HG03097 (cell line): ENCODE measurements at regions not wholly inside any gene's neighbourhood (a gene's known extent, or its start where the extent isn't known, plus 50 kb on each side); places are given as distances from the start of the nearest gene placed in this dataset.
"Not testable (repeated sequence)": the region's sequence is repeated elsewhere in the genome, so short reads cannot be mapped to it uniquely, and the experiment has no call there.

Experiments
- ATAC-seq: cut with Tn5 transposase; IDR thresholded peaks from one replicate; pipeline ENCODE4 v1.9.1; 2021; ENCODE audit not compliant: unreplicated experiment, low FRiP score

DNA sequence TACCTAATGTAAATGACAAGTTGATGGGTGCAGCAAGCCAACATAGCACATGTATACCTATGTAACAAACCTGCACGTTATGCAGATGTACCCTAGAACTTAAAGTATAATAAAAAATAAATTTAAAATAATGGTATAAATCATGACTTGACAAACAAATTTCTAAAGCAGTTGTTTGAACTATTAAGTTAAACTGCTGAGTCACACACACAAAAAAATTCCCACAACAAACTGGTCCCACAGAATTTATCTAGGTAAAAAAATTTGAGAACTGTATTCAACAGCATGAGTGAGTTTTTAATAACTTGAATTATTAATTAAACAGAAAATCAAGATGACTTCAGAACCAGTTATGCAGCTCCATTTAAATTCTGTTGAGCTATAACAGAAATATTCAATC, 186.0 kb upstream of the SOX6 start:
- no peak for ATAC-seq

GRCh38 chr11:16536513-16536912, 180.2 kb upstream of the SOX6 start:
- ATAC-seq, result no peak

DNA sequence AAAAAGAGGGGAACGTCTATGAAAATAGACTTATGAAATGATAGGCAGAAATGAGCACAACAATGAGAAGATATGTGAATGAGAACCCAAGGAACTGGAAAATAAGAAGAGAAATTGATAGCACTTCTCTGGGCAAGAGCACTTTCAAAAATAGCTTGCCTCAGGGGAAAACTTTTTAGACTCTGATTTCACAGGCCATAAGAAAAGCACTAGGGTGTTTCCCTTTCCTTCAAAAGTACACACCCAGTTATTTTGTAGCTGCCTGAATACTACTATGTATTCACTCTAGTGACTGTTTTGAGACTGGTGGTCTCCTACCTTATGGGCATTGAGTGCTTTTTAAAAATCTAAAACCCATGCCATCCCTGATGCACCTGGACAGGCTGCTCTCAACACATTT, 172.3 kb upstream of the SOX6 start:
- ATAC-seq, result no peak

DNA sequence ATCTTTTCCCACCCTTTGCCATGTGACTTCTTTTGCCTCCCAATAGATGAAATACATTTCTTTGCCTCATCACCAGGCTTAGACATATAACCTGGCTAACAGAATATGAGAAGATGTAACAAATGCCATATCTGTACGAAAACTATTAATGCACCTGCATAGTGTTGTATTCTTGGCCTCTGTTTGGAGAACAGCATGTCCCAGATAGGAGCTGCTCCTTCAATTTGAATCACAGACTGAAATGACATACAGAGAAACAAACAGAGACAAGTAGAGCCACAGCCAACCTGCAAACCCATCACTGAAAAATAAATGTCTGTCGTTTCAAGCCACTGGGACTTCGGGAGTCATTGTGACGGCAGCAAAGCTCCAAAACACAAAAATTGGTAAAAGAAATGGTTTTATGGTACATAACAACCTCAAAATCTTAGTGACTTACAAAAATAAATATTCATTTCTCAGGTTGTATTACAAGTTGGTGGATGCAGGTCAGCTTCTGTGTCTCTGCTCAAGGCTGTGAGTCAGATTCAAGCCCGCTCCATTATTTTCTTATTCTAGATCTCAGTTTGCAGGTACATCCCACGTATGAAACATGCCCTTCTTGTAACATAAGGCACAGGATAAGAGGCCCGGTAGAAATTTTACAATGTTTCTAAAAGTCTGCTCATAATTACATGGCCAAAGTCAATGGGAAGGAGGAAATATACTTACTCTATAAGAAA, 171.3 kb upstream of the SOX6 start:
- ATAC-seq, result no peak

DNA sequence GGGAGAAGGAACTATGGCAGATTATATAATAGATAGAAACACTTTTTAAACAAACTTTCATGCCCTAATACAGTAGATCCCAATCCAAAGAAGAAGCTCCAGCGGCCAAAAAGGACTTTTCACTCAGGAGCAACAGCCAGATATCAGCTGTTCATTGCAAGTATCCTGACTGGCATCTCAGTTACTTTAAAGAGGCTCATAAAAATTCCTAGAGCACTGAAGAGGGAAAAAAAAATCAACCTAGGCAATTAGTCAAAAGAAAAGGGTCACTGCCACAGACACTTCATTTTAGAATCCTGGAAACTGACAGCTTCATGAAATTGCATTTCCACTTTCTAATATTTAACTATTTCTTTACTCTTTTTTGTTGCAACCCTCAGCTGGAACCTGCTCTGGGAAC, 170.6 kb upstream of the SOX6 start:
- ATAC-seq, result no peak

DNA sequence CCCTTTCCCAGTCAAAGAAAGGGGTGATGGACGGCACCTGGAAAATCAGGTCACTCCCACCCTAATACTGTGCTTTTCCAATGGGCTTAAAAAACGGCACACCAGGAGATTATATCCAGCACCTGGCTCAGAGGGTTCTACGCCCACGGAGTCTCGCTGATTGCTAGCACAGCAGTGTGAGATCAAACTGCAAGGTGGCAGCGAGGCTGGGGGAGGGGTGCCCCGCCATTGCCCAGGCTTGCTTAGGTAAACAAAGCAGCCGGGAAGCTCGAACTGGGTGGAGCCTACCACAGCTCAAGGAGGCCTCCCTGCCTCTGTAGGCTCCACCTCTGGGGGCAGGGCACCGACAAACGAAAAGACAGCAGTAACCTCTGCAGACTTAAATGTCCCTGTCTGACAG, 164.4 kb upstream of the SOX6 start:
- not testable (repeated sequence) for ATAC-seq

DNA sequence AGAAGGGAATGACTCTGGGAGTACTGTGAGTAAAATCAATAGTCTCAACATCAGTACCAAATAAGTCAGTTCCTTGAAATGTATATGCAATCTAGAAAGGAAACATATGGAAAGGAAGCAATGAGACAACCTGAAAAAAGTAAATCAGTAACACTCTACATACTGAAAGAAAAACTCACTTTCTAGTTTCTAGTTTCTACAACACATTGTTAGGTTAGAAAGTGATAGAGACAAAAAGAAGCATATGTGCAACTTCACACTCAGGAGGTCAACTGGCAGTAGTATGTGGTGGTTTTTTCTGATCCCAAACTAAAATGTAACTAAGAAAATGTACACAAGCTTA, 156.5 kb upstream of the SOX6 start:
- peak; percentile 97 for ATAC-seq

- ATAC-seq, result no peak
Measured at GRCh38 chr11:16512198-16512898, 156.0 kb upstream of the SOX6 start.

DNA sequence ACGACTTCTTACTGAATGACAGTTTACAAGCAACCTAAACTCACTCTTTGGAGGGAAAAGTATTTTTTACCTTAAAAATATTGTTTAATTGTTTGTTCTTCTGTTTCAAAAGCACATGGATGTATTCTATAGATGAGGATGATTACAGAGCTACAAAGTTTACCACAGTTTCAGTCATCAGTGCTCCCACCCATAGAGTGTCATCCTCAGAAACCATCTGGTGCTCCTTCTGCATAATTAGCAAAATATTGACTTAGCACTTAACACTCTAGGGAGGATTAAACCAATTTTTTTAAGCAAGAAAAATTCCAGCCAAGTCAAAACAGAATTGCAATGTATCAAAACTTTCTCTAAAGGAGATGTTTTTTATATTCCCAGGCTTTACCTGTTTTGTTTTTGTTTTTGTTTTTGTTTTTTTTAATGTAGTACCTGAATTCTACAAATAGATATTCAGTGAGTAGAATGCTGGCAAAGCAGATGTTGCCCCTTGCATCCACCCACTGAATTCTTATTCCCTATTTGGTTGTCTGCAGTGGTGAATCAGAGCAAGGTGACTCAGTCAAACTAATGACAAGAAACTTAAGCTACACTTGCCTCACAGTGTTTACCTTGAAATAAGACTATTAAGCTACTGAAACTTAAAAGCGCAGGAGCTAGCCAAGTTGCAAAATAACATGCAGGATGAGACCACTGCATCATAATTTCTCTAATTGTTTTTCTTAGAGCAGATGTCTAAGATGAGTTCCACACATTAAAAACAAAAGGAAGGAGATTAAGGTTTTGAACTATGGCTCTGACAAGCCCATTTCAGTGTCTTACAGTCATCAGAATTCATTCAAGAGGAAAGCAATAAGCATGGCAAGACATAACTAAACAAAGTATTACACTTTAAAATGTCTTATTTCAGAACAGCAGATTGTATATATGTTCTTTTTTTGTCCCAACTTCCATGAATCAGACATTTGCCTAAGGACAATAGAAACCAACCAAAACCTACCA, 155.1 kb upstream of the SOX6 start:
- no peak for ATAC-seq

DNA sequence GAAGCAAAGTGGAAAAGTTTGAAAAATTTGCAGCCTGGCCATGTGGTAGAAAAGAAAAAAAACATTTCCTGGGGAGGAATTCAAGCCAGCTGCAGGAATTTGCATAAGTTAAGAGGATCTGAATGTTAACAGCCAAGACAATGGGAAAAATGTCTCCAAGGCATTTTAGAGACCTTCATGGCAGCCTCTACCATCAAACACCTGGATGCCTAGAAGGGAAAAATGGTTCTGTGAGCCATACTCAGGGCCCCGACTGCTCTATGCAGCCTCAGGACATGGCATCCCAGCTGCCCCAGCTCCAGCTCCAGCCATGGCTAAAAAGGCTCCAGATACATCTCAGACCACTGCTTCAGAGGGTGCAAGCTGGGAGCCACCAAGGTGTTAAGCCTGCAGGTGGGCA, 149.1 kb upstream of the SOX6 start:
- no peak for ATAC-seq

DNA sequence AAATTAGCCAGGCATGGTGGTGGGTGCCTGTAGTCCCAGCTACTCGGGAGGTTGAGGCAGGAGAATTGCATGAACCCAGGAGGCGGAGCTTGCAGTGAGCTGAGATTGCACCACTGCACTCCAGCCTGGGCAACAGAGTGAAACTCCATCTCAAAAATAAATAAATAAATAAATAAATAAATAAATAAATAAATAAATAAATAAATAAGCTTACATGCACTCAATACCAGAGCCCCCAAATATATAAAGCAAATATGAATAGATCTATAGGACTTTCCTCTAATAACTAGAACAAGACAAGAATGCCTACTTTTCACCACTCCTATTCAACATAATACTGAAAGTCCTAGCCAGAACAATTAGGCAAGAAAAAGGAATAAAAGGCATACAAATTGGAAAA, 147.5 kb upstream of the SOX6 start:
- ATAC-seq, result not testable (repeated sequence)

DNA sequence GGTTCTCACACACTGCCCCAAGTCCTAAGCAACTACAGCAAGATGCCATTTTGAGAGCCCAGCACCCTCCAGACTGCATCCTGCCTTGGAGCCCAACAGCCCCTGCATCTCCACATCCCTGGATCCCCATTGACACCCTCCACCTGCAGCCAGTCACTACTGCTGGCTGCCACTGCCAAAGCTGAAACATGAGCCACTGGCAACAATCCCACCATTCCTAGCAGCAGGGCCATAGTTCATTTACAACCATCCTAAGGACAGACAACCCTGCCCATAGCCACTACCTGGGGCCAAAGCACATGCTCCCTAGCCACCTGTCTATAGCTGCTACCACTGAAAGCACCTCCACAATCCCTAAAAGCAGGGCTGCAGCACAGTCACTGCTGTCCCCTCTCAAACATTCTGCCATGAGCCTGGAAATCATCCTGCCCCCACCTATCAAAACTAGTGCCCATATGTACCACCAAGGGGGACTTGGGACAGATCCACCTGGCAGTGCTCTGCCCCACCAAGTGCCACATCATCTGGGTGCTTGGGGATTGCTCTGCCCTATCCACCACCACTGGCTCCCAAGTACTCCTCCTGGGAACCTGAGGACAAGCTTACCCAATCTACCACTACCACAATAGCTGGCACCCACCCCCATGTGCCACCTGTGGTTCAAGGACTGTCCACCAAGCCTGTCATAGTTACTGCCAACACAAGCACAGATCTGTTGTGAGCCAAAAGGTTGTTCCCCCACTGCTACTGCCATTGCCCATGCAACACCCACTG, 138.8 kb upstream of the SOX6 start:
- ATAC-seq, result no peak

GRCh38 chr11:16484434-16484833, 128.1 kb upstream of the SOX6 start:
- no peak for ATAC-seq

DNA sequence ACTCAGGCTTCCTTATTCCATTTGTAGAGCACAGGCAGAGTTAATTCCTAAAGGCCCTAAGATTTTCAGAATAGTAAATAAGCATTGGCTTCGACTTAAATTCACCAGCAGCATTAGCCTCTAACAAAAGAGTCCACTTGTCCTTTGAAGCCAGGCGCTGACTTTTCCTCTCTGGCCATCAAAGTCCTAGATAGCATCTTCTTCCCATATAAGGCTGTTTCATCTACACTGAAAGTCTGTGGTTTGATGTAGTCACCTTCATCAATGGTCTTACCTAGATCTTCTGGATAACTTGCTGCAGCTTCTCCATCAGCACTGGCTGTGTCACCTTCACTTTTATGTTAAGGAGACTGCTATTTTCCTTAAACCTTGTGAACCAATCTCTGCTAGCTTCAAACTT, 118.3 kb upstream of the SOX6 start:
- no peak for ATAC-seq

GRCh38 chr11:16469968-16470367, 113.6 kb upstream of the SOX6 start:
- no peak for ATAC-seq

GRCh38 chr11:16468735-16469453, 112.5 kb upstream of the SOX6 start:
- no peak for ATAC-seq

- no peak for ATAC-seq
Measured at GRCh38 chr11:16460508-16460907, 104.2 kb upstream of the SOX6 start.

GRCh38 chr11:16456366-16456765, 100.0 kb upstream of the SOX6 start:
- no peak for ATAC-seq

DNA sequence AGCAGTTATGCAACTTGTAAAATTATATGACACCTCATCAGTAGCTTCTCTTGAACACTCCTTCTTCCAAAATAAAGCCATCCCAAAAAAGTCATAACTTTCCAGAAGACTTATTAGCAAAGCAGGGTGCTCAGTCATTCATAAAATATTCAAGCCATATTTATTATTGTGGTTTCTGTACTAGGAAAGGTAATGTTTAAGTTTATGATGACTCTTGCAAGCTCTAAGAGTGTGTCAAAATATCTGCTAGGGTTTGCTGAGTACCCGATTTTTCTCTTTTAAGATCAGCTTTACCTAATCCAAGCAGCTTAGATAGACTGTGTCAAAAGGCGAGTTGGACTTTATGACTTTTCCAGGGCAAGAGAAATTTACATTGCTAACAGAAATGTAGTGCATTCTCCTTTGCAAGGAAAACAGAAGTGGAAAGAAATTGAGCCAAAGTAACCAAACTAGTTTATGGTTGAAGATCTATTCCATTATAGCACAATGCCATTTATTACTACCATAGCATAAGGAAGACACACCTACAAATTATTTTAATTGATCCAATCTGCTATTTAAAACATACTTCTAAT, 98.0 kb upstream of the SOX6 start:
- ATAC-seq, result no peak
